Right lobe of liver (tissue), 4 donors: ENCODE measurements at regions not wholly inside any gene's neighbourhood (a gene's known extent, or its start where the extent isn't known, plus 50 kb on each side); places are given as distances from the start of the nearest gene placed in this dataset.

Experiments used
- POLR2A ChIP-seq: fragments of 450-650 bp; IDR thresholded peaks from one replicate; pipeline ENCODE4 v1.6.1; 2017; ENCODE audit warnings: antibody characterized with exemption, mild to moderate bottlenecking
- TF ChIP-seq, protein P1 (sequence below), 4 donors: fragments of 200-600 bp in 3 of 4; fragments of 450-650 bp in 1 of 4; IDR thresholded peaks; one replicate each; pipeline versions ENCODE4 v1.5.1 to v1.8.0; 2016 to 2022; ENCODE audit warnings: antibody characterized with exemption in 4 of 4, mild to moderate bottlenecking in 2 of 4
- donor health status: DM: no; HTN: no; CAD: no.
- donor health status: DM: no; HTN: no; CAD: no.
- donor health status: DM: no; HTN: yes; CAD: no.

DNA sequence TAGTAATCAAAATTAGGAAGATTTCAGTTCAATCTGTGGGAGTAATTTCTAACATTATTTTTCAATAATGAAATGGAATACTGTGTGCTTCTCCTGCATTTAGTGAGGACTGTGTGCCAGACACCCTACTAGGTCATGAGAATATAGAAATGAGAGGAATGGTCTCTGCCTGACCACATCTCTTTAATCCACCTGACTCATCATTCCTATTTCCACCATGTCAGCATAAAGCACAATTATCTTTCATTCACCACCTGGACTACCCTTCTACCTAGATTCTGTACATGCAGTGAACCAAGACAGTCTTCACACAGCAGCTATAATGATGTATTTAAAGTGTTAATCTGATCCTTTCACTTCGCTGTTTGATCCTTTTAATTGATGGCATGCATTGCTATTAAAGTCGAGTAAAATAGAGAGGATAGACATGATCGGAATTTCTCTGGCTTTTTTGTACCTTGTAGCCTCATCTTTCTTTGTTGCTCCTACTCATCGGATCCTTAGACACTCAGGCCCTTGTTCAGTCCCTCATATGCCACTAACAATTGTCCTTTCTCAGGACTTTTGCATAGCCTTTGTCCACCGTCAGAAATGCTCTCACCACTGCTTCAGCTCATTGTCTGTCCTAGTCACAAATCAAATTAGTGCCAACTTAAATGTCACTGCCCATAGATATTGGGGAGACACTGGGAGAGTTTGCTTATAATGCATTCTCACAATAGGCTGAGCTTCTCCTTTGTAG is 1037.1 kb downstream of the REEP3 start:
- TF ChIP-seq, protein P1, sequence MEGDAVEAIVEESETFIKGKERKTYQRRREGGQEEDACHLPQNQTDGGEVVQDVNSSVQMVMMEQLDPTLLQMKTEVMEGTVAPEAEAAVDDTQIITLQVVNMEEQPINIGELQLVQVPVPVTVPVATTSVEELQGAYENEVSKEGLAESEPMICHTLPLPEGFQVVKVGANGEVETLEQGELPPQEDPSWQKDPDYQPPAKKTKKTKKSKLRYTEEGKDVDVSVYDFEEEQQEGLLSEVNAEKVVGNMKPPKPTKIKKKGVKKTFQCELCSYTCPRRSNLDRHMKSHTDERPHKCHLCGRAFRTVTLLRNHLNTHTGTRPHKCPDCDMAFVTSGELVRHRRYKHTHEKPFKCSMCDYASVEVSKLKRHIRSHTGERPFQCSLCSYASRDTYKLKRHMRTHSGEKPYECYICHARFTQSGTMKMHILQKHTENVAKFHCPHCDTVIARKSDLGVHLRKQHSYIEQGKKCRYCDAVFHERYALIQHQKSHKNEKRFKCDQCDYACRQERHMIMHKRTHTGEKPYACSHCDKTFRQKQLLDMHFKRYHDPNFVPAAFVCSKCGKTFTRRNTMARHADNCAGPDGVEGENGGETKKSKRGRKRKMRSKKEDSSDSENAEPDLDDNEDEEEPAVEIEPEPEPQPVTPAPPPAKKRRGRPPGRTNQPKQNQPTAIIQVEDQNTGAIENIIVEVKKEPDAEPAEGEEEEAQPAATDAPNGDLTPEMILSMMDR (IDR thresholded peaks at IDR 0.05) = no peak
- no peak for TF ChIP-seq POLR2A
